Testis (tissue), 2 donors: ENCODE measurements at regions not wholly inside any gene's neighbourhood (a gene's known extent, or its start where the extent isn't known, plus 50 kb on each side); places are given as distances from the start of the nearest gene placed in this dataset.

ENCODE experiments used
- POLR2A ChIP-seq: fragments of 450-650 bp; IDR thresholded peaks from one replicate; pipeline ENCODE4 v1.6.1; 2017; ENCODE audit warnings: antibody characterized with exemption, mild to moderate bottlenecking, moderate library complexity
- TF ChIP-seq, protein P1 (sequence below), 3 experiments: fragments of 450-650 bp in 2 of 3; fragments of 200-600 bp in 1 of 3; sonication (generic) in 1 of 3; IDR thresholded peaks; one replicate each; pipeline ENCODE4 v1.5.1; 2016 to 2019; ENCODE audit warnings: antibody characterized with exemption in 3 of 3, mild to moderate bottlenecking in 2 of 3, moderate library complexity in 1 of 3

GRCh38 chr13:84207509-84207908 is 325.2 kb upstream of the SLITRK1 start:
- no peak for TF ChIP-seq POLR2A
- TF ChIP-seq, protein P1, sequence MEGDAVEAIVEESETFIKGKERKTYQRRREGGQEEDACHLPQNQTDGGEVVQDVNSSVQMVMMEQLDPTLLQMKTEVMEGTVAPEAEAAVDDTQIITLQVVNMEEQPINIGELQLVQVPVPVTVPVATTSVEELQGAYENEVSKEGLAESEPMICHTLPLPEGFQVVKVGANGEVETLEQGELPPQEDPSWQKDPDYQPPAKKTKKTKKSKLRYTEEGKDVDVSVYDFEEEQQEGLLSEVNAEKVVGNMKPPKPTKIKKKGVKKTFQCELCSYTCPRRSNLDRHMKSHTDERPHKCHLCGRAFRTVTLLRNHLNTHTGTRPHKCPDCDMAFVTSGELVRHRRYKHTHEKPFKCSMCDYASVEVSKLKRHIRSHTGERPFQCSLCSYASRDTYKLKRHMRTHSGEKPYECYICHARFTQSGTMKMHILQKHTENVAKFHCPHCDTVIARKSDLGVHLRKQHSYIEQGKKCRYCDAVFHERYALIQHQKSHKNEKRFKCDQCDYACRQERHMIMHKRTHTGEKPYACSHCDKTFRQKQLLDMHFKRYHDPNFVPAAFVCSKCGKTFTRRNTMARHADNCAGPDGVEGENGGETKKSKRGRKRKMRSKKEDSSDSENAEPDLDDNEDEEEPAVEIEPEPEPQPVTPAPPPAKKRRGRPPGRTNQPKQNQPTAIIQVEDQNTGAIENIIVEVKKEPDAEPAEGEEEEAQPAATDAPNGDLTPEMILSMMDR (IDR thresholded peaks at IDR 0.05): no peak
